ENCODE measurements at regions not wholly inside any gene's neighbourhood (a gene's known extent, or its start where the extent isn't known, plus 50 kb on each side); places are given as distances from the start of the nearest gene placed in this dataset.

DNA sequence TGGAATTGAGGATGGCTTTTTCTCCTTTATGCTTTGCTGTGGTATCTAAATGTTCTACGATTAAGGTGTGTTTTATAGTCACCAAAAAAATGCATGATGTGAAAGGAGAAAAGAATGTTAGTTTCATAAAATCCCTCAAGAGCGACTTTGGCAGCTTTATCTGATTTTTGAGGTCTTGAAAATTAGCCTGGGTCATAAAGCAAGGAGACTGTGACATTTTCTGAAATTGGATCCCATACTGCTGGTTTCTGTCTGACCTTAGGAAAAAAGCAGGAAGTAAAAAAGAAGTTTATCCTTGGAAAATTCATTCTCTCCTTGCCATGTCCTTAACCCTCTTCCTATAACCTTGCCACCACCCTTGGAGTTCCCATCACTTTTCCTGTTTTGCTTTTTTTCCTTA, 525.3 kb downstream of the CD83 start:
- TF ChIP-seq, protein P1, sequence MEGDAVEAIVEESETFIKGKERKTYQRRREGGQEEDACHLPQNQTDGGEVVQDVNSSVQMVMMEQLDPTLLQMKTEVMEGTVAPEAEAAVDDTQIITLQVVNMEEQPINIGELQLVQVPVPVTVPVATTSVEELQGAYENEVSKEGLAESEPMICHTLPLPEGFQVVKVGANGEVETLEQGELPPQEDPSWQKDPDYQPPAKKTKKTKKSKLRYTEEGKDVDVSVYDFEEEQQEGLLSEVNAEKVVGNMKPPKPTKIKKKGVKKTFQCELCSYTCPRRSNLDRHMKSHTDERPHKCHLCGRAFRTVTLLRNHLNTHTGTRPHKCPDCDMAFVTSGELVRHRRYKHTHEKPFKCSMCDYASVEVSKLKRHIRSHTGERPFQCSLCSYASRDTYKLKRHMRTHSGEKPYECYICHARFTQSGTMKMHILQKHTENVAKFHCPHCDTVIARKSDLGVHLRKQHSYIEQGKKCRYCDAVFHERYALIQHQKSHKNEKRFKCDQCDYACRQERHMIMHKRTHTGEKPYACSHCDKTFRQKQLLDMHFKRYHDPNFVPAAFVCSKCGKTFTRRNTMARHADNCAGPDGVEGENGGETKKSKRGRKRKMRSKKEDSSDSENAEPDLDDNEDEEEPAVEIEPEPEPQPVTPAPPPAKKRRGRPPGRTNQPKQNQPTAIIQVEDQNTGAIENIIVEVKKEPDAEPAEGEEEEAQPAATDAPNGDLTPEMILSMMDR (IDR thresholded peaks at IDR 0.05): no peak
- TF ChIP-seq POLR2A (IDR thresholded peaks at IDR 0.05) (no peak), EP300 (IDR thresholded peaks at IDR 0.05) (no peak)
